RWPE1 (cell line): ENCODE measurements at regions not wholly inside any gene's neighbourhood (a gene's known extent, or its start where the extent isn't known, plus 50 kb on each side); places are given as distances from the start of the nearest gene placed in this dataset.

Experiments used
- CTCF ChIA-PET: fragments of 350-600 bp; sonication (Branson Sonifier 250); formaldehyde crosslinking; extraction: SDS; loops from one replicate; lab custom pipeline; 2021; lab: Yijun Ruan, JAX
- POLR2A ChIA-PET: fragments of 400-600 bp; formaldehyde crosslinking; extraction: SDS; loops from one replicate; lab custom pipeline; 2020; ENCODE audit warnings: antibody characterized with exemption; ENCODE audit not compliant: low non-redundant PET; lab: Yijun Ruan, JAX
- DNase-seq: peaks from one replicate; pipeline ENCODE4 v3.0.0; 2012; ENCODE audit warnings: low spot score
- H3K27ac ChIP-seq: fragments of 450-650 bp; 2 replicates; pipeline ENCODE4 v1.5.1; 2017
- TF ChIP-seq, protein P1 (sequence below): fragments of 450-650 bp; conservative IDR thresholded peaks from 2 replicates; pipeline ENCODE4 v1.5.1; 2017; ENCODE audit warnings: low read depth, mild to moderate bottlenecking

DNA sequence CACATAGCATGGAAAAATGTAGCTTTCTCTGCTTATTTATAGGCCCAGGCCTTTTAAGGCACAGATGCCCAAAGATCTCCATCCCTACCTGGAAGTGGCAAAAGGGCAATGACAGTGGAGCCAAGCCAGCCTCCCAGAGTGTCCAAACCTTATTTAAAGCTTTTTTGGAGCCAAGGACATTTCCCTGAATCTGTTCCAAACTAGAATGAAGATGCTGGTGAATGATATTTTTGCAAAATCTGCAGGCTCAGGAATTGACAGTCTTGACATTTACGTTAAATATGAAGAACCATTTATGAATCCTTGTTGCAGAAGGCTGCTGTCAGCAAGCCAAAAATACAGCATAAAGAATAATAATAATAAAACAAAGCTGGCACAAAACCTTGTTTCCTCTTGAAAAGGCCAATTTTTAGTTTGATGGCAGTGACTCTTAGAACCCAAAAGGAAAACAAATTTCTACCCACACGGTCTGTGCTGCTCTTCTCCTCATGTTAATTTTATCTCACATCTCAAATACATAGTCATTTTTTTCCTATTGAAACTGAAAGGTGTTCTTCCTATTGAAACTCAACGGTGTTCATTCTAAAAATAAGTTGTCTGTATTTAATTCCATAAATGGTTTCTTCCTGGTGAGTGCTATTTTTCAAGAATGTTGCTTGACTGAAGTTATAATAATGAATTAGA, 206.3 kb upstream of the TBL1X start:
- ChIA-PET POLR2A (no interaction called here), CTCF (no interaction called here)
- TF ChIP-seq, protein P1, sequence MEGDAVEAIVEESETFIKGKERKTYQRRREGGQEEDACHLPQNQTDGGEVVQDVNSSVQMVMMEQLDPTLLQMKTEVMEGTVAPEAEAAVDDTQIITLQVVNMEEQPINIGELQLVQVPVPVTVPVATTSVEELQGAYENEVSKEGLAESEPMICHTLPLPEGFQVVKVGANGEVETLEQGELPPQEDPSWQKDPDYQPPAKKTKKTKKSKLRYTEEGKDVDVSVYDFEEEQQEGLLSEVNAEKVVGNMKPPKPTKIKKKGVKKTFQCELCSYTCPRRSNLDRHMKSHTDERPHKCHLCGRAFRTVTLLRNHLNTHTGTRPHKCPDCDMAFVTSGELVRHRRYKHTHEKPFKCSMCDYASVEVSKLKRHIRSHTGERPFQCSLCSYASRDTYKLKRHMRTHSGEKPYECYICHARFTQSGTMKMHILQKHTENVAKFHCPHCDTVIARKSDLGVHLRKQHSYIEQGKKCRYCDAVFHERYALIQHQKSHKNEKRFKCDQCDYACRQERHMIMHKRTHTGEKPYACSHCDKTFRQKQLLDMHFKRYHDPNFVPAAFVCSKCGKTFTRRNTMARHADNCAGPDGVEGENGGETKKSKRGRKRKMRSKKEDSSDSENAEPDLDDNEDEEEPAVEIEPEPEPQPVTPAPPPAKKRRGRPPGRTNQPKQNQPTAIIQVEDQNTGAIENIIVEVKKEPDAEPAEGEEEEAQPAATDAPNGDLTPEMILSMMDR = no peak
- no peak for DNase-seq
- no peak overlapping the region for H3K27ac ChIP-seq

DNA sequence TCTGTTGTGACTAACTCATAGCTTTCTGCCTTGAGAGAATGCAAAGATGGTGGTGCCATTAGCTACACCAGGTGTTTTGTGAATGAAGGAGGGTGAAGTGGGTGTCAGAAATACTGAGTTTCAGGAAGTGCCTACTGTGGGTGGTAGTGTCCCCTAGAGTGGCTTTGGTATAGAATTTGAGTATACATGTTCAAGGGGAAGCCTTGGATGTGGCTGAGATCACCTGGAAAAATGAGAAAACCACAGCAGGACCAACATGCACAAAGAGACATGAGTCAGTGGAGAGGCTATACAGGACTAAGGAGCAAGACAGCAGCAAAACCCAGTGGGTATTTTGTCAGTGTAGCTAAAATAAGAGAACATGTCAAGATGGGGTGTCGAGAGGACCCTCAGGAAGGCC, 204.3 kb upstream of the TBL1X start:
- CTCF ChIA-PET = interaction anchor here (0.7 kb wide), 1 partner anchor 253 kb away, joined by 3 read pairs; no protein-coding TSS in a partner anchor
- POLR2A ChIA-PET = no interaction called here
- no peak for DNase-seq
- H3K27ac ChIP-seq = no peak overlapping the region
- TF ChIP-seq, protein P1 = no peak

DNA sequence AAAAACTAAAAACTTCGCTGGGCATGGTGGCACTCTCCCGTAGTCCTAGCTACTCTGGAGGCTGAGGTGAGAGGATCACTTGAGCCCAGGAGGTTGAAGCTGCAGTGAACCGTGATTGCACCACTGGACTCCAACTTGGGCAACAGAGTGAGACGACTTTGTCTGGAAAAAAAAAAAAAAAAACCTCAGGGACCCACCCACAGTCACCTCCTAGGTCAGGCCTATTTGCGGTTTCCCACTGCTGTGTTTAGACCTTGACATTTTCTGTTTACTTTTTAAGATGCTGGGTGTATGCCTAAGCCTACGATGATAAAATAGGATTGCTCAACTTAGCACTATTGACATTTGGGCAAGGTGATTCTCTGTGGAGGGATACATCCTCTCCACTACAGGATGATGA, 197.4 kb upstream of the TBL1X start:
- TF ChIP-seq, protein P1 = no peak
- no peak overlapping the region for H3K27ac ChIP-seq
- ChIA-PET POLR2A (no interaction called here), CTCF (no interaction called here)
- no peak for DNase-seq

DNA sequence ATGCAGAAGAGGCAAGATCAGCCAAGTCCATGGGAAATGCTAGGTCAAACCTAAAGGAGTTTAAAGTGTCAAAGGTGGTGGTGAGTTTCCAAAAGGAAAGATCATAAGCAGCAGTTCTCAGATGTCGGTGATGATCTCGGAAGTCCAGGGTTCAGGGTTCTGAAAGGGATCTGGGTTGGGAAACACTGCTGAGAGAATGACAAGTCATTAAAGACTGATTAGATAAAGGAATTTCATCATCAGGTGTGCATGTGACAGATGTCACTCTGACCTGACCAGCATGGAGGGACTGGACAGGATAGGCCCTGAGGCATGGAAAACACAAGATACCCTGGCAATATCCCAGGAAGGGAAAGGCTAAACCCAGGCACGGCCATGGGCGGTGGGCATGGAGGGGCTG, 195.7 kb upstream of the TBL1X start:
- TF ChIP-seq, protein P1 = no peak
- CTCF ChIA-PET = no interaction called here
- POLR2A ChIA-PET = no interaction called here
- no peak overlapping the region for H3K27ac ChIP-seq
- DNase-seq = no peak

DNA sequence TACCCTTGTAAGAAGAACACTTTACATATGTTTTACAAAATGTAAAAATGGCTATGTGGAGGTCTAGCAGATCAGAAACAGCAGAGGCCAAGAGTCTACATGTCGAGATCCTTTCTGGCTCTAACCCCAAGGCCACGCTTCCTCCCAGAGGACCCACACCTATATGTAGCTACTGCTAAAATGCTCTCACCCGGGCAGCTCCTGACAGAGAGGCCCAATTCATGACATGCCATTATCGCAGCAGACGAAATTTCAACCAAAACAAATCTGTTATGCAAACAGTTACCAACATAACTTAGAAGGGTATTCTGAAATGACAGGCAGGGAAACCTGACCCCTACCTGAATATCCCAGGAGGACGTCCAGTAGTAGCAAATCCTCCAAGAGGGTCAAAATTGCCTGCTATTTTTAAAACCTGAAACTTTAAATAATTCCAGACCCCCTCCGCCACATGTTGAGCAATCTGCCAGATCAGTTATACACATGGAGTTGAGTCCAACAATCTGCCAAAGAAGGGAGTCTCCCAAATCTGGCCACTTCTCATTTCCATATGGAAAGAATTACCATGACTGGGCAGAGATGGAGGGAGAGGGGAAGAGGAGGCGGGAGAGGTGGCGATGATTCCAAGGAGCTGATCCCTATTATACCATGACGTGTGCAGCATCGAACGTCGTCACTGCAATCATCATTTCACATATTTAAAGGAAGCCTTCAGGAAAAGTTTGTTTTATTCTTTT, 192.9 kb upstream of the TBL1X start:
- TF ChIP-seq, protein P1 = no peak
- no peak for DNase-seq
- ChIA-PET POLR2A (no interaction called here), CTCF (no interaction called here)
- no peak overlapping the region for H3K27ac ChIP-seq

DNA sequence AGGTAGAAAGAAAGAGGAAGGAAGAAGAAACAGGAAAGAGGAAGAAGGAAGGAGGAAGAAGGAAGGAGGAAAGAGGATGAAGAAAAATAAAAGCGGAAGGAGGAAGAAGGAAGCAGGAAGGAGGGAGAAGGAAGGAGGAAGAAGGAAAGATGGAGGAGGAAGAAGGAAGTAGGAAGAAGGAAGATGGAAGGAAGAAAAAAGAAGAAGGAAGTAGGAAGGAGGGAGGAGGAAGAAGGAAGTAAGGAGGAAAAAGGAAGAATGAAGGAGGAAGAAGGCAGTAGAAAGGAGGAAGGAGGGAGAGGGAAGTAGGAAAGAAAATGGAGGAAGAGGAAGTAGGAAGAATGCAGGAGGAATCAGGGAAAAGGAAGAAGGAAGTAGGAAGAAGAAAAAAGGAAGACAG, 191.1 kb upstream of the TBL1X start:
- ChIA-PET CTCF (no interaction called here), POLR2A (no interaction called here)
- TF ChIP-seq, protein P1 = no peak
- no peak overlapping the region for H3K27ac ChIP-seq
- DNase-seq = no peak
